ENCODE measurements at regions not wholly inside any gene's neighbourhood (a gene's known extent, or its start where the extent isn't known, plus 50 kb on each side); places are given as distances from the start of the nearest gene placed in this dataset.

DNA sequence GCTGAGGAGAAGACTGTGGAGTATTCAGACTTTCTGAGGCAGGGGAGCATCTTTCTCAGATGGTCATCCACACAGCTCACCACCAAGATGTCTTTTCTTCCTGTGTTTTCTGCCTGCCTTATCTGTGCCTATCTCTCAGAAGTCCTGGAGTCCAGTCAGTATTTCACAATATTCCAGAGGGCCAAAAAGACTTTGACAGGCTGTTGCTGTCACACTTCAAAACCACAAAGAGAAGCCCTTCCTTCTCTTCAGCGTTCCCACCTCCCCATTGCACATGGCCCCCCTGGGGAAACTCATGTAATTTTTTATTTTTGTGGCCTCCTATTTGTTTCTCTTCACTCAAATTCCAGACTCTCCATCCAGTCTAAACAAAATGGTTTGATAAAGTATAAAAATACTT, 585.2 kb downstream of the EPHA3 start:
- no peak for DNase-seq
- Mint-ChIP-seq H3K27me3 (no peaks in the 10 kb centered on the region), H3K4me1 (ENCODE audit: low read depth) (no peaks in the 10 kb centered on the region), H3K36me3 (ENCODE audit: low read depth) (no peaks in the 10 kb centered on the region), H3K9me3 (peaks cover 3% of the 10 kb centered on the region), H3K27ac (no peak overlapping the region), H3K4me3 (no peak overlapping the region)
- ChIA-PET CTCF (no interaction called here), POLR2A (no interaction called here)
- no peak for TF ChIP-seq CTCF (IDR thresholded peaks at IDR 0.05)
- Histone ChIP-seq H3K4me3 (ENCODE audit: low read length) (no peak overlapping the region), H3K27me3 (ENCODE audit: control insufficient read depth in 1 of 2, insufficient read depth in 2 of 2, low read length in 2 of 2) (no peaks in the 10 kb centered on the region), H3K4me1 (ENCODE audit: insufficient read depth, low read length) (no peaks in the 10 kb centered on the region), H3K36me3 (ENCODE audit: insufficient read depth, low read length) (no peaks in the 10 kb centered on the region), H3K9me3 (ENCODE audit: control insufficient read depth in 1 of 2, insufficient read depth in 1 of 2, low read length in 2 of 2) (peaks cover 0 to 7% of the 10 kb centered on the region in 2 experiments), H3K27ac (ENCODE audit: low read depth in 1 of 2, low read length in 2 of 2) (no peak overlapping the region)
- intact Hi-C loops (cut with DNase I, micrococcal nuclease) = no loop called here
- no peak for ATAC-seq (ENCODE audit: poor library complexity)

DNA sequence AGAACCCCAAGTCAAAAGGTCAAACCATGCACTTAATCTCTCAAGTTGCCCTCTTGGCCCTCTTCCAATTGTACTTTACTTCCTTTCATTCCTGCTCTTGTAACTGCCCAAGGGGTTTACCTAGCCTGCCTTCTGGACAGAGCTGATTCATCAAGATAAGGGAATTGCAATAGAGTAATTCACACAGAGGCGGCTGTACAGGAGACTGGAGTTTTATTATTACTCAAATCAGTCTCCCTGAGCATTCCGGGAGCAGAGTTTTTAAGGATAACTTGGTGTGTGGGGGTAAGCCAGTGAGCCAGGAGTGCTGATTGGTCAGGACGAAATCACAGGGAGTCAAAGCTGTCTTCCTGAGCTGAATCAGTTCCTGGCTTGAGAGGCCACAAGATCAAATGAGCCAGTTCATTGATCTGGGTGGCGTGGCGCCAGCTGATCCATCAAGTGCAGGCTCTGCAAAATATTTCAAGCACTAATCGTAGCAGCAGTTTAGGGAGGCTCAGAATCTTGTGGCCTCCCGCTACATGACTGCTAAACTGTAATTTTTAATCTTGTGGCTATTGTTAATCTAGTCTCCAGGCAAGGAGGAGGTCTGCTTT, 590.0 kb downstream of the EPHA3 start:
- H3K27me3 Mint-ChIP-seq = no peaks in the 10 kb centered on the region
- H3K36me3 ChIP-seq (ENCODE audit: insufficient read depth, low read length) = no peaks in the 10 kb centered on the region
- H3K27me3 ChIP-seq (ENCODE audit: control insufficient read depth in 1 of 2, insufficient read depth in 2 of 2, low read length in 2 of 2) = no peaks in the 10 kb centered on the region
- no peaks in the 10 kb centered on the region for H3K4me1 ChIP-seq (ENCODE audit: insufficient read depth, low read length)
- ChIA-PET POLR2A (no interaction called here), CTCF (no interaction called here)
- H3K4me3 ChIP-seq (ENCODE audit: low read length) = no peak overlapping the region
- peaks cover 8% of the 10 kb centered on the region for H3K9me3 Mint-ChIP-seq
- no peaks in the 10 kb centered on the region for H3K4me1 Mint-ChIP-seq (ENCODE audit: low read depth)
- intact Hi-C loops (cut with DNase I, micrococcal nuclease) = no loop called here
- no peak overlapping the region for H3K27ac Mint-ChIP-seq
- TF ChIP-seq CTCF (IDR thresholded peaks at IDR 0.05) = no peak
- H3K9me3 ChIP-seq (ENCODE audit: control insufficient read depth in 1 of 2, insufficient read depth in 1 of 2, low read length in 2 of 2) = peaks cover 0 to 9% of the 10 kb centered on the region in 2 experiments
- H3K27ac ChIP-seq (ENCODE audit: low read depth in 1 of 2, low read length in 2 of 2) = no peak overlapping the region
- no peaks in the 10 kb centered on the region for H3K36me3 Mint-ChIP-seq (ENCODE audit: low read depth)
- ATAC-seq (ENCODE audit: poor library complexity) (no peak), DNase-seq (no peak)
- H3K4me3 Mint-ChIP-seq = no peak overlapping the region

GRCh38 chr3:89698208-89698830, 590.9 kb downstream of the EPHA3 start:
- Mint-ChIP-seq H3K9me3 (peaks cover 14% of the 10 kb centered on the region), H3K4me3 (no peak overlapping the region), H3K4me1 (ENCODE audit: low read depth) (no peaks in the 10 kb centered on the region), H3K36me3 (ENCODE audit: low read depth) (no peaks in the 10 kb centered on the region), H3K27ac (no peak overlapping the region), H3K27me3 (no peaks in the 10 kb centered on the region)
- H3K36me3 ChIP-seq (ENCODE audit: insufficient read depth, low read length) = no peaks in the 10 kb centered on the region
- no peak overlapping the region for H3K4me3 ChIP-seq (ENCODE audit: low read length)
- DNase-seq (no peak), ATAC-seq (ENCODE audit: poor library complexity) (no peak)
- TF ChIP-seq CTCF (IDR thresholded peaks at IDR 0.05) = no peak
- H3K4me1 ChIP-seq (ENCODE audit: insufficient read depth, low read length) = no peaks in the 10 kb centered on the region
- CTCF ChIA-PET = no interaction called here
- H3K9me3 ChIP-seq (ENCODE audit: control insufficient read depth in 1 of 2, insufficient read depth in 1 of 2, low read length in 2 of 2) = peaks cover 0 to 9% of the 10 kb centered on the region in 2 experiments
- H3K27ac ChIP-seq (ENCODE audit: low read depth in 1 of 2, low read length in 2 of 2) = no peak overlapping the region
- no peaks in the 10 kb centered on the region for H3K27me3 ChIP-seq (ENCODE audit: control insufficient read depth in 1 of 2, insufficient read depth in 2 of 2, low read length in 2 of 2)
- intact Hi-C loops (cut with DNase I, micrococcal nuclease) = no loop called here
- POLR2A ChIA-PET = no interaction called here
